Transverse colon (tissue), 4 donors: ENCODE measurements at regions not wholly inside any gene's neighbourhood (a gene's known extent, or its start where the extent isn't known, plus 50 kb on each side); places are given as distances from the start of the nearest gene placed in this dataset.

Experiments
- EP300 ChIP-seq: sonication (generic); formaldehyde crosslinking; IDR thresholded peaks from one replicate; pipeline ENCODE4 v1.6.1; 2017; ENCODE audit warnings: antibody characterized with exemption, low read depth
- POLR2AphosphoS5 ChIP-seq, 3 donors: sonication (generic); formaldehyde crosslinking; IDR thresholded peaks; one replicate each; pipeline ENCODE4 v1.6.1; 2016; ENCODE audit warnings: antibody characterized with exemption in 3 of 3
- TF ChIP-seq, protein P1 (sequence below), 5 experiments: fragments of 200-600 bp in 3 of 5; fragments of 450-650 bp in 2 of 5; sonication (generic) in 3 of 5; IDR thresholded peaks; 1 replicate in 2 of 5; 2 replicates in 3 of 5; pipeline ENCODE4 v1.5.1; 2016 to 2017; ENCODE audit warnings: antibody characterized with exemption in 5 of 5, inconsistent platforms in 3 of 5, mild to moderate bottlenecking in 2 of 5, moderate library complexity in 1 of 5

DNA sequence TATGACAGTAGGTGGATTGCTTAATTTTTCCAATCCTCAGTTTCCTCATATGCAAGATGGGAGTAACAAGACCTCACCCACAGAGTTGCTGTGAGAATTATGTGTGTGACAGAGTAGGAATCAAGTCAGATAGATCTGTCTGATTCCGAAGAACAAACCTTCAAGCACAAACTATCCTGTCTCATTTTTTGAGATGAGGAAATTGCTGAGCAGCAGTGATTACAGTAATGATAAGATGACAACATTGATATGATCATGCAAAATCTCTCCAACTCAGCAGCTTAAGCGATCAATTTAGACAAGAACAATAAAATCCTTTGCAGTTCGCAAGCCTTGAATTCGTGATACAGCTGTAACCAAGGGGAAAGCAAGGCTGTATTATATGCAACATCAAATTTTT lies 474.1 kb downstream of the OMA1 start:
- TF ChIP-seq, protein P1, sequence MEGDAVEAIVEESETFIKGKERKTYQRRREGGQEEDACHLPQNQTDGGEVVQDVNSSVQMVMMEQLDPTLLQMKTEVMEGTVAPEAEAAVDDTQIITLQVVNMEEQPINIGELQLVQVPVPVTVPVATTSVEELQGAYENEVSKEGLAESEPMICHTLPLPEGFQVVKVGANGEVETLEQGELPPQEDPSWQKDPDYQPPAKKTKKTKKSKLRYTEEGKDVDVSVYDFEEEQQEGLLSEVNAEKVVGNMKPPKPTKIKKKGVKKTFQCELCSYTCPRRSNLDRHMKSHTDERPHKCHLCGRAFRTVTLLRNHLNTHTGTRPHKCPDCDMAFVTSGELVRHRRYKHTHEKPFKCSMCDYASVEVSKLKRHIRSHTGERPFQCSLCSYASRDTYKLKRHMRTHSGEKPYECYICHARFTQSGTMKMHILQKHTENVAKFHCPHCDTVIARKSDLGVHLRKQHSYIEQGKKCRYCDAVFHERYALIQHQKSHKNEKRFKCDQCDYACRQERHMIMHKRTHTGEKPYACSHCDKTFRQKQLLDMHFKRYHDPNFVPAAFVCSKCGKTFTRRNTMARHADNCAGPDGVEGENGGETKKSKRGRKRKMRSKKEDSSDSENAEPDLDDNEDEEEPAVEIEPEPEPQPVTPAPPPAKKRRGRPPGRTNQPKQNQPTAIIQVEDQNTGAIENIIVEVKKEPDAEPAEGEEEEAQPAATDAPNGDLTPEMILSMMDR (IDR thresholded peaks at IDR 0.05): no peak
- TF ChIP-seq EP300 (no peak), POLR2AphosphoS5 (IDR thresholded peaks at IDR 0.05) (no peak)
